HCT116 (cell line): ENCODE measurements at regions not wholly inside any gene's neighbourhood (a gene's known extent, or its start where the extent isn't known, plus 50 kb on each side); places are given as distances from the start of the nearest gene placed in this dataset.

ENCODE experiments used
- ATAC-seq: fragments of 200-7000 bp; cut with Tn5 transposase; 2 replicates; pipeline ENCODE4 v1.9.1; 2020; ENCODE audit warnings: mild to moderate bottlenecking, moderate library complexity
- BruUV-seq: library from RNA; stranded (reverse); fragments of 400-500 nt; replicated peaks from 2 replicates; lab custom pipeline; 2021; lab: Mats Ljungman, UMichigan
- CTCF ChIA-PET: fragments of 300-600 bp; sonication (Branson Sonifier 250); formaldehyde crosslinking; loops from one replicate; lab custom pipeline; 2021; ENCODE audit warnings: antibody characterized with exemption; lab: Charles Lee
- POLR2A ChIA-PET: fragments of 300-600, 350-600 bp; sonication (Branson Sonifier 250); formaldehyde crosslinking; loops from one replicate; lab custom pipeline; 2021; ENCODE audit warnings: antibody characterized with exemption; lab: Charles Lee
- RAD21 ChIA-PET, 2 experiments: fragments of 300-600 bp; sonication (Branson Sonifier 250); formaldehyde crosslinking; loops; one replicate each; lab custom pipeline; 2023; ENCODE audit warnings: low total read pairs in 2 of 2; ENCODE audit not compliant: uncharacterized antibody in 2 of 2, unreplicated experiment in 2 of 2, low non-redundant PET in 1 of 2; lab: Charles Lee
- DNase-seq: peaks from one replicate; pipeline ENCODE4 v3.0.0-alpha.2; 2010; ENCODE audit warnings: low read depth, low spot score
- H2AFZ ChIP-seq: fragments of 200-600 bp; shearing (Covaris generic), sonication (generic); 2 replicates; pipeline ENCODE4 v1.6.1; 2017; ENCODE audit warnings: low read depth, mixed run types, mixed read lengths, antibody characterized with exemption, low read length; ENCODE audit not compliant: poor library complexity, severe bottlenecking
- H3K27ac ChIP-seq: 2 replicates; pipeline ENCODE4 v1.5.1; 2012; ENCODE audit warnings: low read depth, low read length
- H3K27me3 ChIP-seq: fragments of 200-600 bp; sonication (generic); 2 replicates; pipeline ENCODE4 v1.6.1; 2016; ENCODE audit warnings: mixed run types, low read length, mixed read lengths; ENCODE audit not compliant: insufficient read depth
- H3K36me3 ChIP-seq, 2 experiments: fragments of 200-500 bp in 1 of 2; fragments of 200-600 bp in 1 of 2; sonication (Bioruptor generic) in 1 of 2; sonication (generic) in 1 of 2; 2 replicates each; pipeline versions ENCODE4 v1.5.1 to v1.6.1; 2014 to 2016; ENCODE audit warnings: low read length in 2 of 2, inconsistent platforms in 1 of 2, mixed read lengths in 1 of 2, mixed run types in 1 of 2; ENCODE audit not compliant: insufficient read depth in 2 of 2, control insufficient read depth in 1 of 2
- H3K4me1 ChIP-seq, 2 experiments: fragments of 200-600 bp in 1 of 2; sonication (generic) in 1 of 2; 2 replicates each; pipeline versions ENCODE4 v1.5.1 to v1.6.1; 2012 to 2017; ENCODE audit warnings: low read length in 2 of 2, inconsistent platforms in 1 of 2, mild to moderate bottlenecking in 1 of 2, mixed read lengths in 1 of 2, mixed run types in 1 of 2, moderate library complexity in 1 of 2; ENCODE audit not compliant: insufficient read depth in 2 of 2, control insufficient read depth in 1 of 2
- H3K4me2 ChIP-seq: fragments of 200-600 bp; sonication (generic); 2 replicates; pipeline ENCODE4 v1.6.1; 2017; ENCODE audit warnings: mixed run types, low read length, mixed read lengths
- H3K4me3 ChIP-seq, 2 experiments: fragments of 200-600 bp in 1 of 2; sonication (generic) in 1 of 2; replicated peaks in 1 of 2; 2 replicates each; pipeline ENCODE4 v1.5.1; 2011 to 2016; ENCODE audit warnings: low read length in 2 of 2, control low read depth in 1 of 2, low read depth in 1 of 2, mild to moderate bottlenecking in 1 of 2, mixed read lengths in 1 of 2, mixed run types in 1 of 2
- H3K79me2 ChIP-seq: fragments of 200-600 bp; sonication (generic); 2 replicates; pipeline ENCODE4 v1.6.1; 2017; ENCODE audit warnings: mild to moderate bottlenecking, mixed run types, low read length, moderate library complexity, mixed read lengths; ENCODE audit not compliant: insufficient read depth
- H3K9ac ChIP-seq: fragments of 200-600 bp; sonication (generic); 2 replicates; pipeline ENCODE4 v1.6.1; 2016; ENCODE audit warnings: low read length, mixed read lengths
- H3K9me2 ChIP-seq: fragments of 200-600 bp; sonication (generic), shearing (Covaris generic); 2 replicates; pipeline ENCODE4 v1.6.1; 2017; ENCODE audit warnings: mixed run types, mild to moderate bottlenecking, moderate library complexity; ENCODE audit not compliant: insufficient read depth
- H3K9me3 ChIP-seq, 2 experiments: fragments of 200-500 bp in 1 of 2; fragments of 200-600 bp in 1 of 2; sonication (Bioruptor generic) in 1 of 2; sonication (generic) in 1 of 2; 2 replicates each; pipeline ENCODE4 v1.6.1; 2014 to 2017; ENCODE audit warnings: low read length in 2 of 2, mixed read lengths in 2 of 2, inconsistent platforms in 1 of 2, low read depth in 1 of 2, mild to moderate bottlenecking in 1 of 2, mixed run types in 1 of 2, moderate library complexity in 1 of 2; ENCODE audit not compliant: control insufficient read depth in 1 of 2, insufficient read depth in 1 of 2
- H4K20me1 ChIP-seq: fragments of 200-600 bp; sonication (generic), shearing (Covaris generic); 2 replicates; pipeline ENCODE4 v1.6.1; 2017; ENCODE audit warnings: mixed run types, mild to moderate bottlenecking, moderate library complexity; ENCODE audit not compliant: insufficient read depth
- ATF3 ChIP-seq: IDR thresholded peaks from 2 replicates; pipeline ENCODE4 v1.6.1; 2012
- CBX3 ChIP-seq: IDR thresholded peaks from 2 replicates; pipeline ENCODE4 v1.6.1; 2012; ENCODE audit warnings: low read depth
- CEBPB ChIP-seq: IDR thresholded peaks from 2 replicates; pipeline ENCODE4 v1.6.1; 2012; ENCODE audit warnings: low read depth
- EGR1 ChIP-seq: IDR thresholded peaks from 2 replicates; pipeline ENCODE4 v1.6.1; 2012; ENCODE audit warnings: low read depth
- ELF1 ChIP-seq: IDR thresholded peaks from 2 replicates; pipeline ENCODE4 v1.6.1; 2012; ENCODE audit warnings: low read depth, borderline replicate concordance
- EZH2 ChIP-seq: fragments of 200-600 bp; sonication (generic); IDR thresholded peaks from 2 replicates; pipeline ENCODE4 v1.6.1; 2017; ENCODE audit warnings: antibody characterized with exemption, mixed run types
- JUND ChIP-seq: IDR thresholded peaks from 2 replicates; pipeline ENCODE4 v1.6.1; 2012
- POLR2A ChIP-seq: IDR thresholded peaks from 2 replicates; pipeline ENCODE4 v1.7.0; 2011; ENCODE audit warnings: borderline replicate concordance; ENCODE audit not compliant: insufficient read depth, insufficient read length; ENCODE audit errors: extremely low read depth
- POLR2AphosphoS5 ChIP-seq: IDR thresholded peaks from 2 replicates; pipeline ENCODE4 v1.6.1; 2011; ENCODE audit warnings: mild to moderate bottlenecking, low read depth, low read length, moderate library complexity
- RAD21 ChIP-seq: IDR thresholded peaks from 2 replicates; pipeline ENCODE4 v1.6.1; 2012; ENCODE audit warnings: low read depth, mild to moderate bottlenecking
- SRF ChIP-seq: IDR thresholded peaks from 2 replicates; pipeline ENCODE4 v1.6.1; 2012; ENCODE audit warnings: low read depth
- intact Hi-C: fragments of 100-400 bp; cut with micrococcal nuclease; formaldehyde crosslinking; loops from 2 replicates; pipeline ENCODE4 v1.10.0; 2022
- TF ChIP-seq, protein P1 (sequence below): IDR thresholded peaks from 2 replicates; pipeline ENCODE4 v1.6.1; 2011; ENCODE audit warnings: mild to moderate bottlenecking, low read length, moderate library complexity; ENCODE audit not compliant: insufficient replicate concordance; ENCODE audit errors: extremely low read depth
- TF ChIP-seq, protein P2 (sequence below): IDR thresholded peaks from 2 replicates; pipeline ENCODE4 v1.6.1; 2012; ENCODE audit warnings: low read depth

DNA sequence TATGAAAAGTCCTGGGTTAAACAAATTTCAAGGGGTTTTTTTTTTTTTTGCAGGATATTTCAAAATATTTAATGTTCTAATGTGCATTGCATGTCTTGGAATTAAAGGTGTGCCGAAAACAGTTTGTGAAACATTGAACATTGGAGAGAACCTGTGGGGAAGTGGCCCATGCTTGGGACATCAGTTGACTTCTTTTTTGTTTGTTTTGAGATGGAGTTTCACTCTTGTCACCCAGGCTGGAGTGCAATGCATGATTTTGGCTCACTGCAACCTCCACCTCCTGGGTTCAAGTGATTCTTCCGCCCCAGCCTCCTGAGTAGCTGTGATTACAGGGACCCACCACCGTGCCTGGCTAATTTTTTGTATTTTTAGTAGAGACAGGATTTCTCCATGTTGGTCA, 71.0 kb upstream of the RAPH1 start:
- H3K4me3 ChIP-seq, result no peak overlapping the region
- no peak overlapping the region for H3K4me2 ChIP-seq
- no peaks in the 10 kb centered on the region for H3K9me2 ChIP-seq
- DNase-seq (no peak), ATAC-seq (no peak)
- TF ChIP-seq, protein P1, sequence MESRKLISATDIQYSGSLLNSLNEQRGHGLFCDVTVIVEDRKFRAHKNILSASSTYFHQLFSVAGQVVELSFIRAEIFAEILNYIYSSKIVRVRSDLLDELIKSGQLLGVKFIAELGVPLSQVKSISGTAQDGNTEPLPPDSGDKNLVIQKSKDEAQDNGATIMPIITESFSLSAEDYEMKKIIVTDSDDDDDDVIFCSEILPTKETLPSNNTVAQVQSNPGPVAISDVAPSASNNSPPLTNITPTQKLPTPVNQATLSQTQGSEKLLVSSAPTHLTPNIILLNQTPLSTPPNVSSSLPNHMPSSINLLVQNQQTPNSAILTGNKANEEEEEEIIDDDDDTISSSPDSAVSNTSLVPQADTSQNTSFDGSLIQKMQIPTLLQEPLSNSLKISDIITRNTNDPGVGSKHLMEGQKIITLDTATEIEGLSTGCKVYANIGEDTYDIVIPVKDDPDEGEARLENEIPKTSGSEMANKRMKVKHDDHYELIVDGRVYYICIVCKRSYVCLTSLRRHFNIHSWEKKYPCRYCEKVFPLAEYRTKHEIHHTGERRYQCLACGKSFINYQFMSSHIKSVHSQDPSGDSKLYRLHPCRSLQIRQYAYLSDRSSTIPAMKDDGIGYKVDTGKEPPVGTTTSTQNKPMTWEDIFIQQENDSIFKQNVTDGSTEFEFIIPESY, result no peak
- TF ChIP-seq JUND, result no peak
- TF ChIP-seq CEBPB, result no peak
- TF ChIP-seq ELF1, result no peak
- no peak for TF ChIP-seq ATF3
- no TSS peak for BruUV-seq
- intact Hi-C loops, result no loop called here
- no peaks in the 10 kb centered on the region for H3K79me2 ChIP-seq
- CTCF ChIA-PET, result no interaction called here
- H3K9me3 ChIP-seq, result no peaks in the 10 kb centered on the region
- RAD21 ChIA-PET, result no interaction called here
- H4K20me1 ChIP-seq, result no peaks in the 10 kb centered on the region
- H3K27me3 ChIP-seq, result no peaks in the 10 kb centered on the region
- H3K4me1 ChIP-seq, result no peaks in the 10 kb centered on the region
- POLR2A ChIA-PET, result no interaction called here
- H2AFZ ChIP-seq, result no peak overlapping the region
- H3K36me3 ChIP-seq, result no peaks in the 10 kb centered on the region
- H3K9ac ChIP-seq, result no peak overlapping the region
- no peak overlapping the region for H3K27ac ChIP-seq

GRCh38 chr2:203610558-203610957, 75.5 kb upstream of the RAPH1 start:
- H3K79me2 ChIP-seq, result no peaks in the 10 kb centered on the region
- no peaks in the 10 kb centered on the region for H3K27me3 ChIP-seq
- ChIA-PET CTCF (no interaction called here), POLR2A (no interaction called here), RAD21 (no interaction called here)
- H3K27ac ChIP-seq, result no peak overlapping the region
- H3K36me3 ChIP-seq, result no peaks in the 10 kb centered on the region
- H3K9me3 ChIP-seq, result no peaks in the 10 kb centered on the region
- DNase-seq (no peak), ATAC-seq (no peak)
- no peaks in the 10 kb centered on the region for H4K20me1 ChIP-seq
- no peaks in the 10 kb centered on the region for H3K9me2 ChIP-seq
- intact Hi-C loops, result no loop called here
- H3K4me1 ChIP-seq, result no peaks in the 10 kb centered on the region
- H3K4me3 ChIP-seq, result no peak overlapping the region
- no peak overlapping the region for H3K9ac ChIP-seq
- BruUV-seq, result no TSS peak
- no peak overlapping the region for H2AFZ ChIP-seq
- no peak overlapping the region for H3K4me2 ChIP-seq
- no peak for TF ChIP-seq SRF
- no peak for TF ChIP-seq ELF1
- no peak for TF ChIP-seq CBX3
- no peak for TF ChIP-seq EGR1
- TF ChIP-seq POLR2A, result no peak
- no peak for TF ChIP-seq RAD21
- TF ChIP-seq, protein P1, result no peak
- no peak for TF ChIP-seq EZH2
- TF ChIP-seq POLR2AphosphoS5, result no peak
- TF ChIP-seq, protein P2, sequence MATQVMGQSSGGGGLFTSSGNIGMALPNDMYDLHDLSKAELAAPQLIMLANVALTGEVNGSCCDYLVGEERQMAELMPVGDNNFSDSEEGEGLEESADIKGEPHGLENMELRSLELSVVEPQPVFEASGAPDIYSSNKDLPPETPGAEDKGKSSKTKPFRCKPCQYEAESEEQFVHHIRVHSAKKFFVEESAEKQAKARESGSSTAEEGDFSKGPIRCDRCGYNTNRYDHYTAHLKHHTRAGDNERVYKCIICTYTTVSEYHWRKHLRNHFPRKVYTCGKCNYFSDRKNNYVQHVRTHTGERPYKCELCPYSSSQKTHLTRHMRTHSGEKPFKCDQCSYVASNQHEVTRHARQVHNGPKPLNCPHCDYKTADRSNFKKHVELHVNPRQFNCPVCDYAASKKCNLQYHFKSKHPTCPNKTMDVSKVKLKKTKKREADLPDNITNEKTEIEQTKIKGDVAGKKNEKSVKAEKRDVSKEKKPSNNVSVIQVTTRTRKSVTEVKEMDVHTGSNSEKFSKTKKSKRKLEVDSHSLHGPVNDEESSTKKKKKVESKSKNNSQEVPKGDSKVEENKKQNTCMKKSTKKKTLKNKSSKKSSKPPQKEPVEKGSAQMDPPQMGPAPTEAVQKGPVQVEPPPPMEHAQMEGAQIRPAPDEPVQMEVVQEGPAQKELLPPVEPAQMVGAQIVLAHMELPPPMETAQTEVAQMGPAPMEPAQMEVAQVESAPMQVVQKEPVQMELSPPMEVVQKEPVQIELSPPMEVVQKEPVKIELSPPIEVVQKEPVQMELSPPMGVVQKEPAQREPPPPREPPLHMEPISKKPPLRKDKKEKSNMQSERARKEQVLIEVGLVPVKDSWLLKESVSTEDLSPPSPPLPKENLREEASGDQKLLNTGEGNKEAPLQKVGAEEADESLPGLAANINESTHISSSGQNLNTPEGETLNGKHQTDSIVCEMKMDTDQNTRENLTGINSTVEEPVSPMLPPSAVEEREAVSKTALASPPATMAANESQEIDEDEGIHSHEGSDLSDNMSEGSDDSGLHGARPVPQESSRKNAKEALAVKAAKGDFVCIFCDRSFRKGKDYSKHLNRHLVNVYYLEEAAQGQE, result no peak
- TF ChIP-seq JUND, result no peak
- TF ChIP-seq ATF3, result no peak
- no peak for TF ChIP-seq CEBPB
